H9 (cell line): ENCODE measurements at regions not wholly inside any gene's neighbourhood (a gene's known extent, or its start where the extent isn't known, plus 50 kb on each side); places are given as distances from the start of the nearest gene placed in this dataset.
"Not testable (repeated sequence)": the region's sequence is repeated elsewhere in the genome, so short reads cannot be mapped to it uniquely, and the experiment has no call there.

Experiments
- DNase-seq: peaks from one replicate; pipeline ENCODE4 v3.0.0-alpha.2; 2017
- H2AFZ ChIP-seq: one replicate; pipeline ENCODE4 v1.6.1; 2013; ENCODE audit warnings: mild to moderate bottlenecking, low read length, control low read depth, moderate library complexity
- H2AK5ac ChIP-seq: 2 replicates; pipeline ENCODE4 v1.6.1; 2013; ENCODE audit warnings: low read length, control low read depth, mixed read lengths; ENCODE audit not compliant: insufficient read length
- H2BK120ac ChIP-seq: one replicate; pipeline ENCODE4 v1.6.1; 2013; ENCODE audit warnings: low read depth, mild to moderate bottlenecking, low read length, control low read depth, inconsistent platforms; ENCODE audit not compliant: poor library complexity, severe bottlenecking
- H2BK12ac ChIP-seq: 2 replicates; pipeline ENCODE4 v1.6.1; 2013; ENCODE audit warnings: low read length, control low read depth, mixed read lengths, low read depth; ENCODE audit not compliant: insufficient read length
- H2BK15ac ChIP-seq: 2 replicates; pipeline ENCODE4 v1.6.1; 2013; ENCODE audit warnings: low read depth, low read length, control low read depth
- H2BK20ac ChIP-seq: one replicate; pipeline ENCODE4 v1.6.1; 2013; ENCODE audit warnings: low read depth, mild to moderate bottlenecking, low read length, control low read depth, inconsistent platforms; ENCODE audit not compliant: poor library complexity, severe bottlenecking
- H2BK5ac ChIP-seq: 2 replicates; pipeline ENCODE4 v1.6.1; 2013; ENCODE audit warnings: low read length, control low read depth, mixed read lengths; ENCODE audit not compliant: insufficient read length
- H3K14ac ChIP-seq: 2 replicates; pipeline ENCODE4 v1.6.1; 2013; ENCODE audit warnings: low read length, control low read depth; ENCODE audit not compliant: insufficient read depth
- H3K18ac ChIP-seq: 2 replicates; pipeline ENCODE4 v1.6.1; 2013; ENCODE audit warnings: low read depth, mild to moderate bottlenecking, mixed read lengths, low read length, control low read depth; ENCODE audit not compliant: insufficient read length
- H3K23ac ChIP-seq: 2 replicates; pipeline ENCODE4 v1.6.1; 2013; ENCODE audit warnings: low read length, control low read depth, mixed read lengths, low read depth; ENCODE audit not compliant: insufficient read length
- H3K23me2 ChIP-seq: 2 replicates; pipeline ENCODE4 v1.6.1; 2013; ENCODE audit warnings: low read depth, mild to moderate bottlenecking, mixed read lengths, low read length, control low read depth; ENCODE audit not compliant: insufficient read length, poor library complexity, severe bottlenecking
- H3K27ac ChIP-seq: 2 replicates; pipeline ENCODE4 v1.5.1; 2013; ENCODE audit warnings: low read length, control low read depth, mixed read lengths, low read depth; ENCODE audit not compliant: insufficient read length
- H3K27me3 ChIP-seq: 2 replicates; pipeline ENCODE4 v1.6.1; 2013; ENCODE audit warnings: low read length, control low read depth, inconsistent platforms; ENCODE audit not compliant: insufficient read depth
- H3K4ac ChIP-seq: 2 replicates; pipeline ENCODE4 v1.6.1; 2013; ENCODE audit warnings: low read depth, mild to moderate bottlenecking, control low read depth, inconsistent platforms, low read length, moderate library complexity
- H3K4me1 ChIP-seq: 2 replicates; pipeline ENCODE4 v1.6.1; 2013; ENCODE audit warnings: low read length, control low read depth, inconsistent platforms; ENCODE audit not compliant: insufficient read depth
- H3K4me2 ChIP-seq: 2 replicates; pipeline ENCODE4 v1.6.1; 2013; ENCODE audit warnings: low read length, control low read depth, mixed read lengths; ENCODE audit not compliant: insufficient read length, insufficient read depth
- H3K56ac ChIP-seq: 2 replicates; pipeline ENCODE4 v1.6.1; 2013; ENCODE audit warnings: low read depth, mild to moderate bottlenecking, mixed read lengths, low read length, control low read depth; ENCODE audit not compliant: insufficient read length
- H3K79me1 ChIP-seq: 2 replicates; pipeline ENCODE4 v1.6.1; 2013; ENCODE audit warnings: low read depth, mild to moderate bottlenecking, moderate library complexity, low read length, control low read depth, inconsistent platforms; ENCODE audit not compliant: insufficient read depth, poor library complexity, severe bottlenecking
- H3K79me2 ChIP-seq: 2 replicates; pipeline ENCODE4 v1.6.1; 2013; ENCODE audit warnings: low read length, control low read depth, inconsistent platforms; ENCODE audit not compliant: insufficient read depth
- H3K9ac ChIP-seq: 2 replicates; pipeline ENCODE4 v1.6.1; 2013; ENCODE audit warnings: low read length, control low read depth, mixed read lengths; ENCODE audit not compliant: insufficient read length; ENCODE audit errors: extremely low read depth
- H3K9me3 ChIP-seq: one replicate; pipeline ENCODE4 v1.6.1; 2013; ENCODE audit warnings: low read depth, low read length, inconsistent platforms; ENCODE audit not compliant: control insufficient read depth
- H3T11ph ChIP-seq: one replicate; pipeline ENCODE4 v1.6.1; 2013; ENCODE audit warnings: mild to moderate bottlenecking, low read length, control low read depth, inconsistent platforms
- H4K20me1 ChIP-seq: one replicate; pipeline ENCODE4 v1.6.1; 2013; ENCODE audit not compliant: control insufficient read depth, insufficient read length, insufficient read depth
- H4K5ac ChIP-seq: 2 replicates; pipeline ENCODE4 v1.6.1; 2013; ENCODE audit warnings: low read depth, mild to moderate bottlenecking, mixed read lengths, low read length, control low read depth; ENCODE audit not compliant: insufficient read length
- H4K8ac ChIP-seq: replicated peaks from 2 replicates; pipeline ENCODE4 v1.6.1; 2013; ENCODE audit warnings: low read length, control low read depth, mixed read lengths, low read depth; ENCODE audit not compliant: insufficient read length
- H4K91ac ChIP-seq: 2 replicates; pipeline ENCODE4 v1.6.1; 2013; ENCODE audit warnings: low read depth, mild to moderate bottlenecking, moderate library complexity, mixed read lengths, low read length, control low read depth; ENCODE audit not compliant: insufficient read length
- H3K27ac Mint-ChIP-seq, 3 experiments: 2 replicates in 2 of 3; 3 replicates in 1 of 3; pipeline ENCODE4 v1.8.0; 2020 to 2021; ENCODE audit warnings: mixed read lengths in 3 of 3, mild to moderate bottlenecking in 1 of 3, moderate library complexity in 1 of 3
- H3K27me3 Mint-ChIP-seq: 2 replicates; pipeline ENCODE4 v1.8.0; 2021; ENCODE audit warnings: low read depth, mild to moderate bottlenecking, moderate library complexity, mixed read lengths
- H3K36me3 Mint-ChIP-seq, 3 experiments: 2 replicates in 2 of 3; 3 replicates in 1 of 3; pipeline ENCODE4 v1.8.0; 2020 to 2021; ENCODE audit warnings: low read depth in 3 of 3, mixed read lengths in 3 of 3; ENCODE audit not compliant: insufficient read depth in 1 of 3
- H3K4me1 Mint-ChIP-seq, 2 experiments: 2 replicates each; pipeline ENCODE4 v1.8.0; 2020; ENCODE audit warnings: mixed read lengths in 2 of 2
- H3K4me3 Mint-ChIP-seq, 2 experiments: 2 replicates in 1 of 2; 3 replicates in 1 of 2; pipeline ENCODE4 v1.8.0; 2020 to 2021; ENCODE audit warnings: mild to moderate bottlenecking in 2 of 2, mixed read lengths in 2 of 2, moderate library complexity in 1 of 2
- H3K9me3 Mint-ChIP-seq, 2 experiments: 2 replicates in 1 of 2; 3 replicates in 1 of 2; pipeline ENCODE4 v1.8.0; 2020; ENCODE audit warnings: mild to moderate bottlenecking in 2 of 2, mixed read lengths in 2 of 2, moderate library complexity in 1 of 2
- WGBS: extraction: QIAGEN DNeasy Blood & Tissue Kit; methylation state at CpG from one replicate; pipeline ENCODE4 v1.1.7; 2013; ENCODE audit warnings: missing lambda C conversion rate, low lambda C conversion rate, mixed read lengths; ENCODE audit not compliant: insufficient read length; ENCODE audit errors: extremely low coverage; 5-methylcytosine and 5-hydroxymethylcytosine counted together
- TF ChIP-seq, protein P1 (sequence below): fragments of 200-600 bp; sonication (generic); conservative IDR thresholded peaks from 3 replicates; pipeline ENCODE4 v1.8.0; 2021; ENCODE audit warnings: antibody characterized with exemption, mild to moderate bottlenecking

DNA sequence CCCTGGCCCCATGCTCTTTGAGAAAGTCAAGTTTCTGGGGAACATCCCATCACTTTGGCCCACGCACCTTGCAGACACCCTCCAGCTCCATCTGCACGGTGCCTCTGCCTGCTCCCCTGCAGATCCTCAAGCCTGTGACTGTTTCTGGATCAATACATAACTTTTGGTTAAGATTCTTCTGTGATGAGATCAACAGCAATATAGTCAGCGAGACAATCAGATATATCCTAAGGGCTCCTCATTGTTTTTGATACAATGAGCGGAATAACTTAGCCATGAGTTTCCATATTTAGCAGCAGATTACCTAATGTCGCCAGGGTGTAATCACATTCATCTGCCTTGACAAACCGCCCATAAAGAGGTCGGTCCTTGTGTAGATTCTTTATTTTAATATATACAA is 109.3 kb upstream of the MTHFD1L start:
- Histone ChIP-seq H2BK12ac (no peak overlapping the region), H3K23ac (no peak overlapping the region), H3K14ac (no peak overlapping the region), H2BK15ac (no peak overlapping the region), H3T11ph (no peak overlapping the region), H3K9me3 (no peaks in the 10 kb centered on the region), H4K91ac (no peak overlapping the region), H3K9ac (no peak overlapping the region), H2BK5ac (no peak overlapping the region), H3K4me1 (peaks cover 4% of the 10 kb centered on the region; the same call in 1 of the 2 replicates), H4K8ac (no peak overlapping the region), H3K4ac (no peak overlapping the region), H3K27me3 (no peaks in the 10 kb centered on the region), H3K56ac (no peak overlapping the region), H4K5ac (no peak overlapping the region), H3K18ac (no peak overlapping the region), H4K20me1 (no peaks in the 10 kb centered on the region), H2AFZ (no peak overlapping the region), H2BK20ac (no peak overlapping the region), H3K4me2 (no peak overlapping the region), H3K23me2 (no peaks in the 10 kb centered on the region), H3K79me2 (no peaks in the 10 kb centered on the region), H3K27ac (no peak overlapping the region), H2BK120ac (no peak overlapping the region), H3K79me1 (no peaks in the 10 kb centered on the region), H2AK5ac (no peak overlapping the region)
- no peak overlapping the region for H3K4me3 Mint-ChIP-seq
- WGBS: no CpG with 5 or more reads among the region's 7 CpGs
- no peak for DNase-seq
- TF ChIP-seq, protein P1, sequence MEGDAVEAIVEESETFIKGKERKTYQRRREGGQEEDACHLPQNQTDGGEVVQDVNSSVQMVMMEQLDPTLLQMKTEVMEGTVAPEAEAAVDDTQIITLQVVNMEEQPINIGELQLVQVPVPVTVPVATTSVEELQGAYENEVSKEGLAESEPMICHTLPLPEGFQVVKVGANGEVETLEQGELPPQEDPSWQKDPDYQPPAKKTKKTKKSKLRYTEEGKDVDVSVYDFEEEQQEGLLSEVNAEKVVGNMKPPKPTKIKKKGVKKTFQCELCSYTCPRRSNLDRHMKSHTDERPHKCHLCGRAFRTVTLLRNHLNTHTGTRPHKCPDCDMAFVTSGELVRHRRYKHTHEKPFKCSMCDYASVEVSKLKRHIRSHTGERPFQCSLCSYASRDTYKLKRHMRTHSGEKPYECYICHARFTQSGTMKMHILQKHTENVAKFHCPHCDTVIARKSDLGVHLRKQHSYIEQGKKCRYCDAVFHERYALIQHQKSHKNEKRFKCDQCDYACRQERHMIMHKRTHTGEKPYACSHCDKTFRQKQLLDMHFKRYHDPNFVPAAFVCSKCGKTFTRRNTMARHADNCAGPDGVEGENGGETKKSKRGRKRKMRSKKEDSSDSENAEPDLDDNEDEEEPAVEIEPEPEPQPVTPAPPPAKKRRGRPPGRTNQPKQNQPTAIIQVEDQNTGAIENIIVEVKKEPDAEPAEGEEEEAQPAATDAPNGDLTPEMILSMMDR: no peak
- H3K27me3 Mint-ChIP-seq: peaks cover 43% of the 10 kb centered on the region
- H3K4me1 Mint-ChIP-seq: peaks cover 18 to 37% of the 10 kb centered on the region in 2 experiments
- H3K9me3 Mint-ChIP-seq: no peaks in the 10 kb centered on the region
- H3K36me3 Mint-ChIP-seq: no peaks in the 10 kb centered on the region; a peak in 1 of 7 replicates
- no peak overlapping the region for H3K27ac Mint-ChIP-seq

DNA sequence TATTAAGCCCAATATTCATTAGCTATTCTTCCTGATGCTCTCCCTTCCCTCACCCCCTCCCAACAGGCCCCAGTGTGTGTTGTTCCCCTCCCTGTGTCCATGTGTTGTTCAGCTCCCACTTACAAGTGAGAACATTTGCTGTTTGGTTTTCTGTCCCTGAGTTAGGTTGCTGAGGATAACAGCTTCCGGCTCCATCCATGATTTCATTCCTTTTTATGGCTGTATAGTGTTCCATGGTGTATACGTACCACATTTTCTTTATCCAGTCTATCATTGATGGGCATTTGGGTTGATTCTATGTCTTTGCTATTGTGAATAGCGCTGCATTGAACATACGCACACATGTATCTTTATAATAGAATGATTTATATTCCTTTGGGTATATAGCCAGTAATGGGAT is 107.7 kb upstream of the MTHFD1L start:
- H3T11ph ChIP-seq, H3K4me2 ChIP-seq, H3K4me1 ChIP-seq, H2BK5ac ChIP-seq, H3K23me2 ChIP-seq, H2AFZ ChIP-seq, H2BK12ac ChIP-seq, H2BK120ac ChIP-seq, H4K8ac ChIP-seq, H4K91ac ChIP-seq, H3K9ac ChIP-seq, H3K18ac ChIP-seq, H4K20me1 ChIP-seq, H3K27ac ChIP-seq, DNase-seq, H3K36me3 Mint-ChIP-seq, H3K4ac ChIP-seq, H3K4me3 Mint-ChIP-seq, H3K56ac ChIP-seq, H3K9me3 Mint-ChIP-seq, H3K9me3 ChIP-seq, H3K14ac ChIP-seq, H2BK20ac ChIP-seq, H3K23ac ChIP-seq, H3K27me3 ChIP-seq, H2BK15ac ChIP-seq, H3K79me1 ChIP-seq, H2AK5ac ChIP-seq, H3K27ac Mint-ChIP-seq, H4K5ac ChIP-seq, H3K79me2 ChIP-seq: not testable (repeated sequence)
- H3K4me1 Mint-ChIP-seq: peaks cover 18 to 26% of the 10 kb centered on the region in 2 experiments
- H3K27me3 Mint-ChIP-seq: peaks cover 27% of the 10 kb centered on the region
- no CpG with 5 or more reads among the region's 4 CpGs for WGBS
